CD4-positive, alpha-beta memory T cell (primary cell): ENCODE measurements at regions not wholly inside any gene's neighbourhood (a gene's known extent, or its start where the extent isn't known, plus 50 kb on each side); places are given as distances from the start of the nearest gene placed in this dataset.

Source experiments
- CTCF ChIA-PET: fragments of 350-600 bp; sonication (Branson Sonifier 250); formaldehyde crosslinking; loops from one replicate; lab custom pipeline; 2021; ENCODE audit warnings: inconsistent platforms; ENCODE audit not compliant: partially characterized antibody; lab: Charles Lee
- POLR2A ChIA-PET: fragments of 350-600 bp; sonication (Branson Sonifier 250); formaldehyde crosslinking; loops from one replicate; lab custom pipeline; 2021; ENCODE audit not compliant: partially characterized antibody; lab: Charles Lee
- DNase-seq, 5 donors: peaks; one replicate each; pipeline versions ENCODE4 v3.0.0 to v3.0.0-alpha.2; 2020 to 2022; ENCODE audit warnings: mixed read lengths in 1 of 5
- H3K27ac ChIP-seq: one replicate; pipeline ENCODE4 v1.7.0; 2013; ENCODE audit warnings: low read depth, low read length
- H3K27me3 ChIP-seq: 2 replicates; pipeline ENCODE4 v1.7.0; 2013; ENCODE audit warnings: mild to moderate bottlenecking, low read length, moderate library complexity; ENCODE audit not compliant: insufficient read depth
- H3K36me3 ChIP-seq: 2 replicates; pipeline ENCODE4 v1.7.0; 2013; ENCODE audit warnings: mild to moderate bottlenecking, low read length, moderate library complexity; ENCODE audit not compliant: insufficient read depth
- H3K4me1 ChIP-seq: 2 replicates; pipeline ENCODE4 v1.7.0; 2013; ENCODE audit warnings: mild to moderate bottlenecking, low read length, moderate library complexity; ENCODE audit not compliant: insufficient read depth
- H3K4me3 ChIP-seq, 2 donors: one replicate each; pipeline ENCODE4 v1.7.0; 2013; ENCODE audit warnings: low read length in 2 of 2, mild to moderate bottlenecking in 1 of 2
- H3K9me3 ChIP-seq, 2 donors: one replicate each; pipeline ENCODE4 v1.7.0; 2013; ENCODE audit warnings: low read length in 2 of 2, control low read depth in 1 of 2; ENCODE audit not compliant: control insufficient read depth in 1 of 2
- H3K27ac Mint-ChIP-seq, 7 donors: one replicate each; pipeline ENCODE4 v1.8.0; 2020 to 2021; ENCODE audit warnings: mixed read lengths in 7 of 7, mild to moderate bottlenecking in 6 of 7, inconsistent platforms in 3 of 7, moderate library complexity in 3 of 7
- H3K27me3 Mint-ChIP-seq, 2 donors: one replicate each; pipeline ENCODE4 v1.8.0; 2020 to 2021; ENCODE audit warnings: mixed read lengths in 2 of 2
- H3K36me3 Mint-ChIP-seq, 2 donors: one replicate each; pipeline ENCODE4 v1.8.0; 2020 to 2021; ENCODE audit warnings: mixed read lengths in 2 of 2, inconsistent platforms in 1 of 2, mild to moderate bottlenecking in 1 of 2
- H3K4me1 Mint-ChIP-seq, 4 donors: one replicate each; pipeline ENCODE4 v1.8.0; 2020 to 2021; ENCODE audit warnings: mixed read lengths in 4 of 4, mild to moderate bottlenecking in 1 of 4
- H3K4me3 Mint-ChIP-seq, 8 donors: one replicate each; pipeline ENCODE4 v1.8.0; 2020 to 2021; ENCODE audit warnings: mixed read lengths in 8 of 8, mild to moderate bottlenecking in 7 of 8, moderate library complexity in 6 of 8, inconsistent platforms in 3 of 8
- H3K9me3 Mint-ChIP-seq, 8 donors: one replicate each; pipeline ENCODE4 v1.8.0; 2020 to 2021; ENCODE audit warnings: mixed read lengths in 8 of 8, mild to moderate bottlenecking in 5 of 8, inconsistent platforms in 3 of 8, moderate library complexity in 1 of 8
- intact Hi-C: fragments of 100-400 bp; cut with micrococcal nuclease; formaldehyde crosslinking; loops from one replicate; pipeline ENCODE4 v1.15.1; 2023

DNA sequence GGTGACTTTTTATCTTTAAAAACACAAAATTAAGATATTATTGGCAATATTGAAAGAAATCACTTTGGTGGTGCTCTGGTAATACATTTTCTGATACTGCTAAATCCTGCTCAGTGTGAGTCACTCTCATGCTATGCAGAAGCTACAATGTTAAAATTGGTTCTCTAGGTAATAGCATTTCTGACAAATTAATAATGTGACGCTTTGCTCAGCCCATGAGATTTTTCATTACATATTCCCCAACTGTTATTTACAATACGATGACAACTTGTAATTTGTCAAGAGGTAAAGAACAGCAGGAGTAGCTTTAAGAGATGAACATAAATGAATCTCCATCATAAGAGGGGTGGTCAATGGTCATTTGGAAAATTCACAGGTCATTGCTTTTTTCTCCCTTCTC is 573.6 kb downstream of the TMEM182 start:
- Histone ChIP-seq H3K9me3 (peaks cover 0 to 5% of the 10 kb centered on the region in 2 donors), H3K4me1 (no peaks in the 10 kb centered on the region), H3K27ac (no peak overlapping the region), H3K27me3 (no peaks in the 10 kb centered on the region), H3K4me3 (no peak overlapping the region), H3K36me3 (no peaks in the 10 kb centered on the region)
- Mint-ChIP-seq H3K4me3 (no peak overlapping the region), H3K9me3 (peaks cover 0 to 16% (median 5%) of the 10 kb centered on the region in 8 donors), H3K36me3 (no peaks in the 10 kb centered on the region), H3K27ac (no peak overlapping the region), H3K4me1 (no peaks in the 10 kb centered on the region), H3K27me3 (no peaks in the 10 kb centered on the region)
- CTCF ChIA-PET = no interaction called here
- POLR2A ChIA-PET = no interaction called here
- intact Hi-C loops = no loop called here
- DNase-seq = no peak

GRCh38 chr2:103338819-103339218 is 577.0 kb downstream of the TMEM182 start:
- CTCF ChIA-PET = no interaction called here
- H3K9me3 ChIP-seq = peaks cover 0 to 5% of the 10 kb centered on the region in 2 donors
- no peak overlapping the region for H3K4me3 Mint-ChIP-seq
- POLR2A ChIA-PET = no interaction called here
- no peaks in the 10 kb centered on the region for H3K27me3 ChIP-seq
- no peaks in the 10 kb centered on the region for H3K36me3 ChIP-seq
- no peaks in the 10 kb centered on the region for H3K4me1 Mint-ChIP-seq
- H3K9me3 Mint-ChIP-seq = peaks cover 0 to 20% (median 7%) of the 10 kb centered on the region in 8 donors
- intact Hi-C loops = no loop called here
- H3K4me1 ChIP-seq = no peaks in the 10 kb centered on the region
- no peaks in the 10 kb centered on the region for H3K36me3 Mint-ChIP-seq
- no peak overlapping the region for H3K27ac Mint-ChIP-seq
- DNase-seq = no peak
- H3K4me3 ChIP-seq = no peak overlapping the region
- H3K27ac ChIP-seq = no peak overlapping the region
- H3K27me3 Mint-ChIP-seq = no peaks in the 10 kb centered on the region

DNA sequence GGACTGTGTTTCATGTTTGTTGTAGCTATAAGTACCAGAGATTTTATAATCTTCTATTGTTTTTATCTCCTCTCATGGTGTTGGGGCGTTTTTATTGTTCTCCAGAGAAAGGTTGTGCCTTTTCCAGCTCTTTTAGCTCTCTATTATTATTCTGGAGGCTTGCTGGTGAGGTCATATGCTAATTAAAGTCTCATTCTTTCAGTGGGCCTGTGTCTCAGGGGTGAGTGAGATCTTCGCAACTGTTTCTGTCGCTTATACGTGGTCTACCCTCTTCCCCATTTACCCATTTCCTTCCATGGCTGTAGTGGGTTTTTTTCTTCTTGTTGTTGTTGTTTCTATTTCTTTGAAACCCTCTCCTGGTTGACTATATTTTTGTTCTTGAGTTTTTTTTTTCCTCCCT is 584.9 kb downstream of the TMEM182 start:
- Histone ChIP-seq H3K36me3 (no peaks in the 10 kb centered on the region), H3K4me3 (no peak overlapping the region), H3K9me3 (no peaks in the 10 kb centered on the region), H3K27me3 (no peaks in the 10 kb centered on the region), H3K27ac (no peak overlapping the region), H3K4me1 (no peaks in the 10 kb centered on the region)
- POLR2A ChIA-PET = no interaction called here
- Mint-ChIP-seq H3K27me3 (no peaks in the 10 kb centered on the region), H3K36me3 (no peaks in the 10 kb centered on the region), H3K4me3 (no peak overlapping the region), H3K9me3 (peaks cover 2 to 20% (median 10%) of the 10 kb centered on the region in 8 donors), H3K27ac (no peak overlapping the region), H3K4me1 (no peaks in the 10 kb centered on the region)
- CTCF ChIA-PET = no interaction called here
- DNase-seq = no peak
- intact Hi-C loops = no loop called here

DNA sequence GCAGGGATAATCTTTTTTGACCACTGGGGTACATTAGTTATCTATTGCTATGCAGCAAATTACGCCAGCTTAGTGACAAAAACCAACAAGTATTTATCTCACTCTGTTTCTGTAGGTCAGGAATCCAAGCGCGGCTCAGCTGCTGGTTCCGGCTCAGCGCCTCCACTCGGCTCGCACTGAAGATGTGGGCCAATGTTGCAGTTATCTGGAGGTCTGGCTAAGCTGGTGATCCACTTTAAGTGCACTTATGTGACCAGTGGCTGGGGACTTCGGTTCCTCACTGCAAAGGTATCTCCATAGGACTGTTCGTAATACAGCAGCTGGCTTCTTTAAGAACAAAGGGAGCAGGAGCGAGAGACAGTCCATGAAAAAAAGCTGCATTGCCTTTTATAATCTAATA is 591.9 kb downstream of the TMEM182 start:
- Mint-ChIP-seq H3K4me3 (no peak overlapping the region), H3K9me3 (peaks cover 0 to 18% (median 7%) of the 10 kb centered on the region in 8 donors), H3K27me3 (no peaks in the 10 kb centered on the region), H3K4me1 (no peaks in the 10 kb centered on the region), H3K27ac (no peak overlapping the region), H3K36me3 (no peaks in the 10 kb centered on the region)
- no peaks in the 10 kb centered on the region for H3K36me3 ChIP-seq
- H3K4me1 ChIP-seq = no peaks in the 10 kb centered on the region
- H3K4me3 ChIP-seq = no peak overlapping the region
- H3K9me3 ChIP-seq = no peaks in the 10 kb centered on the region
- ChIA-PET CTCF (no interaction called here), POLR2A (no interaction called here)
- H3K27ac ChIP-seq = no peak overlapping the region
- intact Hi-C loops = no loop called here
- no peak for DNase-seq
- no peaks in the 10 kb centered on the region for H3K27me3 ChIP-seq

DNA sequence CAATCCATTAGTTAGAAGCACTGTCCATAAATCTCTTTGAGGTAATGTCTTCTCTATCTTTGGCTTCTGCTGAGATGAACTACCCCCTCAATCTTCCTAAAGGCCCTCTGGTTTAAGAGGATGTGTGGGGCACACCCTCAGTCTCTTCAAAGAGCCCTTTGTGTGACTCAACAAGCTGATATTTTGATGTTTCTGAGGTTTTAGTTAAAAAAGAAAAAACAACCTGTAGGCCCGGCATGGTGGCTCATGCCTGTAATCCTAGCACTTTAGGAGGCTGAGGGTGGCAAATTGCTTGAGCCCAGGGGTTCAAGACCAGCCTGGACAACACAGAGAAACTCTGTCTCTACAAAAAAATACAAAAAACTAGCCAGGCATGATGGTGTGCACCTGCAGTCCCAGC is 593.5 kb downstream of the TMEM182 start:
- H3K4me3 Mint-ChIP-seq = no peak overlapping the region
- ChIA-PET CTCF (no interaction called here), POLR2A (no interaction called here)
- intact Hi-C loops = no loop called here
- H3K9me3 ChIP-seq = no peaks in the 10 kb centered on the region
- H3K4me3 ChIP-seq = no peak overlapping the region
- peaks cover 0 to 13% (median 5%) of the 10 kb centered on the region in 8 donors for H3K9me3 Mint-ChIP-seq
- H3K36me3 ChIP-seq = no peaks in the 10 kb centered on the region
- H3K4me1 Mint-ChIP-seq = no peaks in the 10 kb centered on the region
- no peak overlapping the region for H3K27ac Mint-ChIP-seq
- no peaks in the 10 kb centered on the region for H3K4me1 ChIP-seq
- H3K27me3 Mint-ChIP-seq = no peaks in the 10 kb centered on the region
- H3K27me3 ChIP-seq = no peaks in the 10 kb centered on the region
- no peak overlapping the region for H3K27ac ChIP-seq
- no peaks in the 10 kb centered on the region for H3K36me3 Mint-ChIP-seq
- DNase-seq = no peak

- no peak overlapping the region for H3K4me3 Mint-ChIP-seq
- intact Hi-C loops = no loop called here
- no peak overlapping the region for H3K27ac Mint-ChIP-seq
- Histone ChIP-seq H3K36me3 (no peaks in the 10 kb centered on the region), H3K4me1 (no peaks in the 10 kb centered on the region), H3K27me3 (no peaks in the 10 kb centered on the region), H3K4me3 (no peak overlapping the region), H3K27ac (no peak overlapping the region), H3K9me3 (no peaks in the 10 kb centered on the region)
- CTCF ChIA-PET = no interaction called here
- DNase-seq = no peak
- H3K36me3 Mint-ChIP-seq = no peaks in the 10 kb centered on the region
- H3K9me3 Mint-ChIP-seq = peaks cover 0 to 27% (median 8%) of the 10 kb centered on the region in 8 donors
- POLR2A ChIA-PET = no interaction called here
- H3K4me1 Mint-ChIP-seq = no peaks in the 10 kb centered on the region
- H3K27me3 Mint-ChIP-seq = no peaks in the 10 kb centered on the region
These were observed 599.9 kb downstream of the TMEM182 start for GRCh38 chr2:103361712-103362111.

GRCh38 chr2:103363639-103364038 is 601.8 kb downstream of the TMEM182 start:
- no peaks in the 10 kb centered on the region for H3K36me3 Mint-ChIP-seq
- no peak overlapping the region for H3K27ac Mint-ChIP-seq
- peaks cover 0 to 24% (median 8%) of the 10 kb centered on the region in 8 donors for H3K9me3 Mint-ChIP-seq
- no peaks in the 10 kb centered on the region for H3K27me3 Mint-ChIP-seq
- POLR2A ChIA-PET = no interaction called here
- DNase-seq = no peak
- intact Hi-C loops = no loop called here
- Histone ChIP-seq H3K4me3 (no peak overlapping the region), H3K27ac (no peak overlapping the region), H3K36me3 (no peaks in the 10 kb centered on the region), H3K9me3 (no peaks in the 10 kb centered on the region), H3K27me3 (no peaks in the 10 kb centered on the region), H3K4me1 (no peaks in the 10 kb centered on the region)
- H3K4me1 Mint-ChIP-seq = no peaks in the 10 kb centered on the region
- no peak overlapping the region for H3K4me3 Mint-ChIP-seq
- CTCF ChIA-PET = no interaction called here

GRCh38 chr2:103364177-103364576 is 602.3 kb downstream of the TMEM182 start:
- POLR2A ChIA-PET = no interaction called here
- intact Hi-C loops = no loop called here
- Histone ChIP-seq H3K4me1 (no peaks in the 10 kb centered on the region), H3K36me3 (no peaks in the 10 kb centered on the region), H3K27ac (no peak overlapping the region), H3K9me3 (no peaks in the 10 kb centered on the region), H3K27me3 (no peaks in the 10 kb centered on the region), H3K4me3 (no peak overlapping the region)
- Mint-ChIP-seq H3K27me3 (no peaks in the 10 kb centered on the region), H3K4me1 (no peaks in the 10 kb centered on the region), H3K36me3 (no peaks in the 10 kb centered on the region), H3K27ac (no peak overlapping the region), H3K9me3 (peaks cover 0 to 24% (median 8%) of the 10 kb centered on the region in 8 donors), H3K4me3 (no peak overlapping the region)
- no peak for DNase-seq
- CTCF ChIA-PET = no interaction called here
